ENCODE measurements at regions not wholly inside any gene's neighbourhood (a gene's known extent, or its start where the extent isn't known, plus 50 kb on each side); places are given as distances from the start of the nearest gene placed in this dataset.

DNA sequence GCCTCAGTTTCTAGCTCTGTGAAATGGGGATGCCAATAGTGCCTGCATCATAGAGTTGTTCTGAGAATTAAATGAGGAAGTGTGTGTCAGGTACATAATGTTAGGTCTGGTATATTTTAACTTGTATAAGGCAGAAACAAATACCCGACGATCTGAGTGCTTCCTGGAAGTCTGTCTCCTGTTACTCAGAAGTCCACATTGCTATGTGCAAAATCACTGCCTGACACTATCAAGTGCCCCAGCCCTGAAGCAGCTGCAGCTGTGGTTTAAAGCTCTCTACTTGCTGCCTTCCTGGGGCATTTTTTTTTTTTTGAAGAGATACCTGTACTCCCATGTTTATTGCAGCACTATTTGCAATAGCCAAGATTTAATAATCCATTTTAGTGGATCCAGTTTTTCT, 125.3 kb downstream of the SLC4A3 start:
- Mint-ChIP-seq H3K4me1 (no peaks in the 10 kb centered on the region), H3K27me3 (ENCODE audit: low read depth) (no peaks in the 10 kb centered on the region; the same call in 1 of the 2 replicates), H3K9me3 (peaks cover 55% of the 10 kb centered on the region), H3K4me3 (no peak overlapping the region), H3K27ac (no peak overlapping the region), H3K36me3 (peaks cover 14% of the 10 kb centered on the region)
- DNase-seq (ENCODE audit: low spot score) (no peak), ATAC-seq (no peak)
- CTCF ChIA-PET, result no interaction called here
- POLR2A ChIA-PET, result no interaction called here
- no peak for TF ChIP-seq ZNF512 (CRISPR knock-in tag; IDR thresholded peaks at IDR 0.05; ENCODE audit: borderline replicate concordance)
- no peak for TF ChIP-seq PREB (CRISPR knock-in tag; IDR thresholded peaks at IDR 0.05; ENCODE audit: borderline replicate concordance)
- TF ChIP-seq TEAD1 (CRISPR knock-in tag; IDR thresholded peaks at IDR 0.05), result no peak
- no peak for TF ChIP-seq SMAD4 (CRISPR knock-in tag; IDR thresholded peaks at IDR 0.05)
- no peak for TF ChIP-seq JAZF1 (CRISPR knock-in tag; IDR thresholded peaks at IDR 0.05)
- TF ChIP-seq, protein P1, sequence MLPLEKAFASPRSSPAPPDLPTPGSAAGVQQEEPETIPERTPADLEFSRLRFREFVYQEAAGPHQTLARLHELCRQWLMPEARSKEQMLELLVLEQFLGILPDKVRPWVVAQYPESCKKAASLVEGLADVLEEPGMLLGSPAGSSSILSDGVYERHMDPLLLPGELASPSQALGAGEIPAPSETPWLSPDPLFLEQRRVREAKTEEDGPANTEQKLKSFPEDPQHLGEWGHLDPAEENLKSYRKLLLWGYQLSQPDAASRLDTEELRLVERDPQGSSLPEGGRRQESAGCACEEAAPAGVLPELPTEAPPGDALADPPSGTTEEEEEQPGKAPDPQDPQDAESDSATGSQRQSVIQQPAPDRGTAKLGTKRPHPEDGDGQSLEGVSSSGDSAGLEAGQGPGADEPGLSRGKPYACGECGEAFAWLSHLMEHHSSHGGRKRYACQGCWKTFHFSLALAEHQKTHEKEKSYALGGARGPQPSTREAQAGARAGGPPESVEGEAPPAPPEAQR (CRISPR knock-in tag; IDR thresholded peaks at IDR 0.05), result no peak
- TF ChIP-seq IRF1 (CRISPR knock-in tag; IDR thresholded peaks at IDR 0.05), result no peak
- TF ChIP-seq NFYB (CRISPR knock-in tag; conservative IDR thresholded peaks at IDR 0.05; ENCODE audit: low read depth), result no peak

DNA sequence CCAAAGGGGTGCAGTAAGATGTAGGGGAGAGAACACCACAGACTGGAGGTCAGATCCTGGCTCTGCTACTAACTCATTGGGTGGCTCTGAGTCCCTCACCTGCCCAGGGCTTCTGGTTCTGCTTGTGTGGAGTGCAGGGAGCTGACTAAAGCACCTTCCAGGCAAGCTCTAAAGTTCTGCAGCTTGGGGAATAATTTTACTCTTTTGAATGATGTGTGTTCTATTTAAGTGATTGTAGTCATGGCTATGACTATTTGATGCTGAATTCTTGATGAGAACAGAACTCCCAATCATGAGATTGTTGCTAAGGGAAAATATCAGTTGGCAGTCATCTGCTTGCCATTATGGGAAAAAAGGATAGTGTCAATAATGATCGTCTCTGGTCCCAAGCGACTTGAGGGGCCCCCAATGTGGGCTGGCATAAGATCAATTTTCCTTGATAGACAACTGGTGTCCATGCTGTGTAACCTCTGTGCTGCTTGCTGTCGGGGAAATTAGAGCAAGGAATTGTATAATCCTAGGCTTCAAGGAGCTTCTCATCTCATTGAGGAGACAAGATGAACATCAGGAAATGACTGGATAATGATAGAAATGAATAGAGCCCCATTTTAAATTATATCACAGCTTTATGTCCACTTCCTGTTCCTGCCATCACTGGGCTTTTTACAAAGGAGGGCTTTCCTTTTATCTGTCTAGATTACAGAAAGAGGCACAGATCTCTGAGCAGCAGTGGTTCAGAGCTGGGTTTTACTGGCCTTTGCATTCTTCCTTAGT, 131.7 kb downstream of the SLC4A3 start:
- H3K27ac Mint-ChIP-seq, result no peak overlapping the region
- ATAC-seq (no peak), DNase-seq (ENCODE audit: low spot score) (no peak)
- POLR2A ChIA-PET, result no interaction called here
- H3K9me3 Mint-ChIP-seq, result peaks cover 32% of the 10 kb centered on the region
- H3K4me1 Mint-ChIP-seq, result no peaks in the 10 kb centered on the region
- CTCF ChIA-PET, result no interaction called here
- H3K36me3 Mint-ChIP-seq, result no peaks in the 10 kb centered on the region; the same call in 1 of the 2 replicates
- H3K4me3 Mint-ChIP-seq, result no peak overlapping the region
- no peaks in the 10 kb centered on the region; the same call in 1 of the 2 replicates for H3K27me3 Mint-ChIP-seq (ENCODE audit: low read depth)
- TF ChIP-seq MAX (CRISPR knock-in tag; IDR thresholded peaks at IDR 0.05) (no peak), IRF2 (CRISPR knock-in tag; IDR thresholded peaks at IDR 0.05; ENCODE audit: borderline replicate concordance, low read depth) (no peak), AR (CRISPR knock-in tag; IDR thresholded peaks at IDR 0.05) (no peak), NR2C2 (CRISPR knock-in tag; IDR thresholded peaks at IDR 0.05) (no peak), E2F5 (CRISPR knock-in tag; IDR thresholded peaks at IDR 0.05) (no peak), ERG (CRISPR knock-in tag; IDR thresholded peaks at IDR 0.05) (no peak), ZNF425 (CRISPR knock-in tag; conservative IDR thresholded peaks at IDR 0.05) (no peak)
- TF ChIP-seq, protein P1 (CRISPR knock-in tag; IDR thresholded peaks at IDR 0.05), result no peak
- TF ChIP-seq, protein P2, sequence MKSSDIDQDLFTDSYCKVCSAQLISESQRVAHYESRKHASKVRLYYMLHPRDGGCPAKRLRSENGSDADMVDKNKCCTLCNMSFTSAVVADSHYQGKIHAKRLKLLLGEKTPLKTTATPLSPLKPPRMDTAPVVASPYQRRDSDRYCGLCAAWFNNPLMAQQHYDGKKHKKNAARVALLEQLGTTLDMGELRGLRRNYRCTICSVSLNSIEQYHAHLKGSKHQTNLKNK (CRISPR knock-in tag; IDR thresholded peaks at IDR 0.05), result no peak
- TF ChIP-seq, protein P3, sequence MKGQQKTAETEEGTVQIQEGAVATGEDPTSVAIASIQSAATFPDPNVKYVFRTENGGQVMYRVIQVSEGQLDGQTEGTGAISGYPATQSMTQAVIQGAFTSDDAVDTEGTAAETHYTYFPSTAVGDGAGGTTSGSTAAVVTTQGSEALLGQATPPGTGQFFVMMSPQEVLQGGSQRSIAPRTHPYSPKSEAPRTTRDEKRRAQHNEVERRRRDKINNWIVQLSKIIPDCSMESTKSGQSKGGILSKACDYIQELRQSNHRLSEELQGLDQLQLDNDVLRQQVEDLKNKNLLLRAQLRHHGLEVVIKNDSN (CRISPR knock-in tag; IDR thresholded peaks at IDR 0.05), result no peak

All from WTC11 (cell line).